ENCODE measurements at regions not wholly inside any gene's neighbourhood (a gene's known extent, or its start where the extent isn't known, plus 50 kb on each side); places are given as distances from the start of the nearest gene placed in this dataset.

DNA sequence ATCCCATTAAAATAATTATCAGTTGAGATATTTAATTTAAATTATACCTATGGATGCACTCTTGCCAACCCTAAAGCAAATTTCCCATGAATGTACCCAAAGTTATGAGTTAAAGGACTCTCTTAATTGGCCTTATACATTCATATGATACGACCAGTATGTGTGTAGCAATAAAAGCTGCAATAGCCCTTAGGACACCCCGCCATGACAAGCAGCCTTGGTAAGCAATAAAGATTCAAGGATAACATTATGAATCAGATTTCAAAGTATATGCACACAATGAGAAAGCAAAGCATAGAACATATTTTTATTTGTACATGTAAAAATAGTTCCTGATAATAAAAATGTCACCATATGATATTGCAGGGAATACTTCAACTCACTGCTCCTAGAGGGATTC, 1699.3 kb upstream of the CDH9 start:
- no peaks in the 10 kb centered on the region for H3K23me2 ChIP-seq (ENCODE audit: low read depth, low read length)
- H2BK15ac ChIP-seq (ENCODE audit: low read length): no peak overlapping the region
- H3K27me3 ChIP-seq (replicated peaks in 1 of 4; ENCODE audit: control insufficient read depth in 3 of 4, extremely low read depth in 1 of 4, insufficient read depth in 3 of 4, low read length in 3 of 4): no peaks in the 10 kb centered on the region
- no peaks in the 10 kb centered on the region for H3K79me2 ChIP-seq (ENCODE audit: control insufficient read depth in 1 of 2, insufficient read depth in 2 of 2, low read length in 2 of 2)
- H2BK120ac ChIP-seq (replicated peaks; ENCODE audit: low read depth, low read length): no peak overlapping the region
- ChIA-PET POLR2A (ENCODE audit: partially characterized antibody) (no interaction called here), CTCF (ENCODE audit: partially characterized antibody) (no interaction called here)
- no peak overlapping the region for H2BK12ac ChIP-seq (ENCODE audit: low read depth, low read length)
- DNase-seq (ENCODE audit: low read depth in 1 of 2, low spot score in 2 of 2) (no peak), FAIRE-seq (no peak)
- no peak overlapping the region for H2BK5ac ChIP-seq (ENCODE audit: low read depth, low read length)
- no peak overlapping the region for H3K18ac ChIP-seq (ENCODE audit: extremely low read depth, low read length)
- no peaks in the 10 kb centered on the region for H3K9me3 ChIP-seq (ENCODE audit: insufficient read depth in 2 of 2, low read depth in 1 of 2, low read length in 1 of 2)
- H3K4me1 ChIP-seq (replicated peaks in 1 of 4; ENCODE audit: control insufficient read depth in 3 of 4, insufficient read depth in 4 of 4, low read length in 3 of 4): 0 out of 7 replicates have a peak, but pooled peaks cover 0 to 2% (median 0%) of the 10 kb centered on the region in 4 experiments
- H3K56ac ChIP-seq (replicated peaks; ENCODE audit: insufficient read length, low read depth, low read length): no peak overlapping the region
- no peak overlapping the region for H3K14ac ChIP-seq (ENCODE audit: insufficient read length)
- H3K36me3 ChIP-seq (ENCODE audit: control insufficient read depth in 2 of 4, insufficient read depth in 4 of 4, low read length in 3 of 4): no peaks in the 10 kb centered on the region
- H3K23ac ChIP-seq (ENCODE audit: insufficient read length): no peak overlapping the region
- no peak overlapping the region for H2BK20ac ChIP-seq (ENCODE audit: low read length)
- no peak overlapping the region for H4K91ac ChIP-seq (replicated peaks; ENCODE audit: insufficient read length, low read length)
- no peak overlapping the region for H3K27ac ChIP-seq (ENCODE audit: low read depth, low read length)
- H3K4me2 ChIP-seq (ENCODE audit: insufficient read depth in 1 of 2, low read depth in 2 of 2, low read length in 2 of 2): no peak overlapping the region
- no peak overlapping the region for H3K4ac ChIP-seq (replicated peaks; ENCODE audit: insufficient read length, low read depth, low read length)
- H4K5ac ChIP-seq (ENCODE audit: insufficient read length, low read depth, low read length): no peak overlapping the region
- no peak overlapping the region for H4K8ac ChIP-seq (ENCODE audit: extremely low read depth, insufficient read depth, low read length)
- H2AK5ac ChIP-seq (ENCODE audit: low read depth, low read length): no peak overlapping the region
- peaks cover 0 to 1% of the 10 kb centered on the region in 2 experiments for H4K20me1 ChIP-seq (replicated peaks in 1 of 2; ENCODE audit: control insufficient read depth in 1 of 2, insufficient read depth in 2 of 2, low read length in 2 of 2)
- no peak overlapping the region for H3K4me3 ChIP-seq (ENCODE audit: extremely low read depth in 1 of 4, insufficient read depth in 2 of 4, low read depth in 3 of 4, low read length in 4 of 4)
- no peak overlapping the region for H3K9ac ChIP-seq (replicated peaks in 1 of 4; ENCODE audit: extremely low read depth in 1 of 4, low read depth in 3 of 4, low read length in 3 of 4)
- H3K79me1 ChIP-seq (ENCODE audit: low read depth, low read length): no peaks in the 10 kb centered on the region
- WGBS, 2 experiments (ENCODE audit: extremely low coverage in 1 of 2, insufficient coverage in 1 of 2, insufficient read length in 1 of 2, insufficient replicate concordance in 2 of 2, low coverage in 1 of 2, low lambda C conversion rate in 2 of 2, missing lambda C conversion rate in 1 of 2): 87% methylated on average over 2 of the region's 2 CpGs; no CpG with 5 or more reads in 1 of the 2 experiments
- H2AFZ ChIP-seq (ENCODE audit: low read length): no peak overlapping the region
- TF ChIP-seq RNF2 (IDR thresholded peaks at IDR 0.05; ENCODE audit: borderline replicate concordance, low read depth, low read length, missing control alignments, poor library complexity, severe bottlenecking) (no peak), GABPA (IDR thresholded peaks at IDR 0.05; ENCODE audit: borderline replicate concordance, insufficient read depth, low read length) (no peak), KDM5A (IDR thresholded peaks at IDR 0.05; ENCODE audit: low read length) (no peak), ATF2 (IDR thresholded peaks at IDR 0.05; ENCODE audit: low read length) (no peak), KDM4A (IDR thresholded peaks at IDR 0.05; ENCODE audit: low read depth, low read length, severe bottlenecking) (no peak), SRF (IDR thresholded peaks at IDR 0.05; ENCODE audit: low read depth, low read length) (no peak), RAD21 (IDR thresholded peaks at IDR 0.05 in 1 of 2, conservative IDR thresholded peaks at IDR 0.05 in 1 of 2; ENCODE audit: low read depth in 2 of 2, low read length in 2 of 2) (no peak), EP300 (IDR thresholded peaks at IDR 0.05; ENCODE audit: borderline replicate concordance in 1 of 2, low read depth in 2 of 2, low read length in 2 of 2) (no peak), CBX5 (IDR thresholded peaks at IDR 0.05; ENCODE audit: low read depth, low read length) (no peak), JUN (IDR thresholded peaks at IDR 0.05; ENCODE audit: low read depth, low read length) (no peak), PHF8 (conservative IDR thresholded peaks at IDR 0.05; ENCODE audit: low read depth, low read length) (no peak), RBBP5 (IDR thresholded peaks at IDR 0.05; ENCODE audit: borderline replicate concordance, low read depth, low read length) (no peak)

All from H1 (cell line).